Endothelial cell of umbilical vein (primary cell): ENCODE measurements at regions not wholly inside any gene's neighbourhood (a gene's known extent, or its start where the extent isn't known, plus 50 kb on each side); places are given as distances from the start of the nearest gene placed in this dataset.

Experiments used
- BruUV-seq: library from RNA; stranded (reverse); fragments of 400-500 nt; replicated peaks from 2 replicates; lab custom pipeline; 2021; lab: Mats Ljungman, UMichigan
- CTCF ChIA-PET: fragments of 300-600, 350-600 bp; sonication (Branson Sonifier 250); formaldehyde crosslinking; loops from one replicate; lab custom pipeline; 2021; ENCODE audit warnings: antibody characterized with exemption, inconsistent platforms; lab: Charles Lee
- POLR2A ChIA-PET: fragments of 300-600, 350-600 bp; sonication (Branson Sonifier 250); formaldehyde crosslinking; loops from one replicate; lab custom pipeline; 2021; ENCODE audit warnings: antibody characterized with exemption, inconsistent platforms; lab: Charles Lee
- DNase-seq: peaks from one replicate; pipeline ENCODE4 v3.0.0-alpha.2; 2011; ENCODE audit warnings: low read depth, low spot score
- FAIRE-seq: peaks from 2 replicates; lab custom pipeline; 2011; peaks lifted over from hg19 to GRCh38; lab: Jason Lieb, UNC
- H2AFZ ChIP-seq: 2 replicates; pipeline ENCODE4 v1.6.0; 2012; ENCODE audit warnings: low read depth, low read length, control low read depth, inconsistent platforms
- H3K27ac ChIP-seq: 2 replicates; pipeline ENCODE4 v1.5.1; 2011; ENCODE audit warnings: low read depth, mild to moderate bottlenecking, control low read depth, low read length, moderate library complexity; ENCODE audit not compliant: insufficient read depth
- H3K27me3 ChIP-seq, 2 experiments: 2 replicates each; pipeline versions ENCODE4 v1.6.0 to v1.6.1; 2011; ENCODE audit warnings: low read length in 2 of 2, mixed read lengths in 1 of 2; ENCODE audit not compliant: control insufficient read depth in 2 of 2, insufficient read depth in 2 of 2
- H3K36me3 ChIP-seq, 2 experiments: 2 replicates in 1 of 2; 3 replicates in 1 of 2; pipeline ENCODE4 v1.5.1; 2011; ENCODE audit warnings: low read length in 2 of 2, mild to moderate bottlenecking in 1 of 2, moderate library complexity in 1 of 2; ENCODE audit not compliant: control insufficient read depth in 2 of 2, insufficient read depth in 2 of 2; ENCODE audit errors: extremely low read depth in 1 of 2
- H3K4me1 ChIP-seq: 3 replicates; pipeline ENCODE4 v1.5.1; 2011; ENCODE audit warnings: mild to moderate bottlenecking, low read length; ENCODE audit not compliant: control insufficient read depth, insufficient read depth; ENCODE audit errors: extremely low read depth
- H3K4me2 ChIP-seq: 2 replicates; pipeline ENCODE4 v1.6.1; 2011; ENCODE audit warnings: low read length, control low read depth, mixed read lengths; ENCODE audit not compliant: insufficient read depth
- H3K4me3 ChIP-seq, 3 experiments: fragments of 200-600 bp in 1 of 3; sonication (generic), shearing (Covaris generic) in 1 of 3; replicated peaks in 1 of 3; 2 replicates each; pipeline ENCODE4 v1.5.1; 2011 to 2016; ENCODE audit warnings: control low read depth in 3 of 3, low read length in 3 of 3, mild to moderate bottlenecking in 2 of 3, inconsistent platforms in 1 of 3, low read depth in 1 of 3, moderate library complexity in 1 of 3; ENCODE audit not compliant: insufficient read depth in 1 of 3
- H3K79me2 ChIP-seq: 2 replicates; pipeline ENCODE4 v1.6.0; 2012; ENCODE audit warnings: low read length, inconsistent platforms; ENCODE audit not compliant: control insufficient read depth, insufficient read depth
- H3K9ac ChIP-seq: replicated peaks from 2 replicates; pipeline ENCODE3; 2011; ENCODE audit warnings: low read length, control low read depth; ENCODE audit not compliant: insufficient read depth; ENCODE audit errors: extremely low read depth
- H3K9me1 ChIP-seq: replicated peaks from 3 replicates; pipeline ENCODE4 v1.6.0; 2011; ENCODE audit warnings: mild to moderate bottlenecking, low read length; ENCODE audit not compliant: control insufficient read depth, insufficient read depth; ENCODE audit errors: extremely low read depth
- H3K9me3 ChIP-seq: replicated peaks from 2 replicates; pipeline ENCODE4 v1.5.1; 2012; ENCODE audit warnings: low read length, inconsistent platforms; ENCODE audit not compliant: control insufficient read depth, insufficient read depth
- H4K20me1 ChIP-seq: replicated peaks from 2 replicates; pipeline ENCODE3; 2011; ENCODE audit warnings: mild to moderate bottlenecking, low read length; ENCODE audit not compliant: control insufficient read depth, insufficient read depth; ENCODE audit errors: extremely low read depth
- EZH2 ChIP-seq: IDR thresholded peaks from 2 replicates; pipeline ENCODE4 v1.6.1; 2012; ENCODE audit warnings: borderline replicate concordance, low read depth, mild to moderate bottlenecking, moderate library complexity, low read length, inconsistent platforms; ENCODE audit not compliant: severe bottlenecking
- FOS ChIP-seq: IDR thresholded peaks from 2 replicates; pipeline ENCODE4 v1.6.1; 2011; ENCODE audit warnings: mild to moderate bottlenecking, low read length, moderate library complexity, borderline replicate concordance; ENCODE audit not compliant: insufficient read depth
- GATA2 ChIP-seq: IDR thresholded peaks from 2 replicates; pipeline ENCODE4 v1.7.0; 2011; ENCODE audit warnings: low read depth, mild to moderate bottlenecking, moderate library complexity, mixed read lengths, low read length; ENCODE audit not compliant: insufficient read length, insufficient read depth
- JUN ChIP-seq: IDR thresholded peaks from 2 replicates; pipeline ENCODE4 v1.6.1; 2011; ENCODE audit warnings: borderline replicate concordance, low read depth; ENCODE audit not compliant: insufficient read length, insufficient read depth
- MYC ChIP-seq: IDR thresholded peaks from one replicate; pipeline ENCODE4 v1.6.1; 2011; ENCODE audit warnings: mild to moderate bottlenecking, low read depth, low read length
- POLR2A ChIP-seq: IDR thresholded peaks from 2 replicates; pipeline ENCODE4 v1.6.1; 2012; ENCODE audit warnings: low read depth, mild to moderate bottlenecking, control low read depth, low read length
- POLR2AphosphoS5 ChIP-seq: IDR thresholded peaks from 2 replicates; pipeline ENCODE4 v1.6.1; 2012; ENCODE audit warnings: low read depth, mild to moderate bottlenecking, control low read depth, low read length, moderate library complexity; ENCODE audit not compliant: insufficient read depth
- dilution Hi-C: fragments of 300-500 bp; cut with MboI; formaldehyde crosslinking; loops from one replicate; pipeline ENCODE4 v1.15.0; 2019; ENCODE audit warnings: low sequenced_read_pairs; ENCODE audit not compliant: extremely low pct_ligation_motif_present
- intact Hi-C: fragments of 100-400 bp; cut with micrococcal nuclease; formaldehyde crosslinking; loops from one replicate; pipeline ENCODE4 v1.10.0; 2022
- TF ChIP-seq, protein P1 (sequence below): IDR thresholded peaks from 2 replicates; pipeline ENCODE4 v1.6.1; 2011; ENCODE audit not compliant: insufficient read depth, insufficient read length
- TF ChIP-seq, protein P2 (sequence below), 2 donors: IDR thresholded peaks; 1 replicate in 1 of 2; 2 replicates in 1 of 2; pipeline ENCODE4 v1.5.1; 2011; ENCODE audit warnings: low read length in 2 of 2, mild to moderate bottlenecking in 2 of 2, moderate library complexity in 2 of 2, control low read depth in 1 of 2, inconsistent platforms in 1 of 2, low read depth in 1 of 2; ENCODE audit not compliant: insufficient read depth in 1 of 2; ENCODE audit errors: extremely low read depth in 1 of 2

GRCh38 chr6:156618600-156619205 is 158.5 kb upstream of the ARID1B start:
- FAIRE-seq: no peak
- CTCF ChIA-PET: no interaction called here

DNA sequence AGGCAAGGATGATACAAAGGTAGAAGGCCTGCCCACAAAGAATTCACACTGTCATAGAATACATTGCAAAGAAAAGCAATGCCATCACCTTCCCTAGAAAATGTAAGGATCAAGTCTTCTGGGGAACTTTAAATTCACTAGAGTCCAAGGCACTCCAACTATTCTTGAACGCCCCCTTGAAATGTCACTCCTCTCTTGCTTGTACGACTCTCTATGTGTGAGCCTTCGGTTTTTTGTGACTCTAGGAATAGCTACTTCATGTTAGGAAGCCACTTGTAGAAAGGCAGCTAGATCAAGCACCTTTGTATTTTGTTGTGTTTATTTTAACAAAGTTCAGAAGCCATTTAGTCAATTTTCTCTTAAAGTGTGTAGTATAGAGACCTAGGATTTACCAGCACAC is 159.2 kb upstream of the ARID1B start:
- no peak overlapping the region for H2AFZ ChIP-seq
- dilution Hi-C loops: no loop called here
- H3K79me2 ChIP-seq: no peaks in the 10 kb centered on the region
- no peak for FAIRE-seq
- no peak overlapping the region for H3K27ac ChIP-seq
- H3K4me2 ChIP-seq: no peak overlapping the region
- no peaks in the 10 kb centered on the region for H3K36me3 ChIP-seq
- DNase-seq: no peak
- peaks cover 0 to 2% of the 10 kb centered on the region in 2 experiments for H3K27me3 ChIP-seq
- POLR2A ChIA-PET: no interaction called here
- no peak for TF ChIP-seq JUN
- TF ChIP-seq EZH2: no peak
- TF ChIP-seq, protein P1, sequence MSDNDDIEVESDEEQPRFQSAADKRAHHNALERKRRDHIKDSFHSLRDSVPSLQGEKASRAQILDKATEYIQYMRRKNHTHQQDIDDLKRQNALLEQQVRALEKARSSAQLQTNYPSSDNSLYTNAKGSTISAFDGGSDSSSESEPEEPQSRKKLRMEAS: no peak
- TF ChIP-seq, protein P2, sequence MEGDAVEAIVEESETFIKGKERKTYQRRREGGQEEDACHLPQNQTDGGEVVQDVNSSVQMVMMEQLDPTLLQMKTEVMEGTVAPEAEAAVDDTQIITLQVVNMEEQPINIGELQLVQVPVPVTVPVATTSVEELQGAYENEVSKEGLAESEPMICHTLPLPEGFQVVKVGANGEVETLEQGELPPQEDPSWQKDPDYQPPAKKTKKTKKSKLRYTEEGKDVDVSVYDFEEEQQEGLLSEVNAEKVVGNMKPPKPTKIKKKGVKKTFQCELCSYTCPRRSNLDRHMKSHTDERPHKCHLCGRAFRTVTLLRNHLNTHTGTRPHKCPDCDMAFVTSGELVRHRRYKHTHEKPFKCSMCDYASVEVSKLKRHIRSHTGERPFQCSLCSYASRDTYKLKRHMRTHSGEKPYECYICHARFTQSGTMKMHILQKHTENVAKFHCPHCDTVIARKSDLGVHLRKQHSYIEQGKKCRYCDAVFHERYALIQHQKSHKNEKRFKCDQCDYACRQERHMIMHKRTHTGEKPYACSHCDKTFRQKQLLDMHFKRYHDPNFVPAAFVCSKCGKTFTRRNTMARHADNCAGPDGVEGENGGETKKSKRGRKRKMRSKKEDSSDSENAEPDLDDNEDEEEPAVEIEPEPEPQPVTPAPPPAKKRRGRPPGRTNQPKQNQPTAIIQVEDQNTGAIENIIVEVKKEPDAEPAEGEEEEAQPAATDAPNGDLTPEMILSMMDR (IDR thresholded peaks at IDR 0.05; ENCODE audit: extremely low read depth in 1 of 2, insufficient read depth in 1 of 2, low read depth in 1 of 2, low read length in 2 of 2): no peak
- no peak for TF ChIP-seq POLR2AphosphoS5
- TF ChIP-seq FOS: no peak
- TF ChIP-seq GATA2: no peak
- TF ChIP-seq MYC: no peak
- no peak for TF ChIP-seq POLR2A
- no peaks in the 10 kb centered on the region for H3K4me1 ChIP-seq
- H3K9me3 ChIP-seq: no peaks in the 10 kb centered on the region
- H3K9ac ChIP-seq: no peak overlapping the region
- CTCF ChIA-PET: no interaction called here
- H3K9me1 ChIP-seq: no peaks in the 10 kb centered on the region
- no peaks in the 10 kb centered on the region for H4K20me1 ChIP-seq
- no peak overlapping the region for H3K4me3 ChIP-seq
- no TSS peak for BruUV-seq
- intact Hi-C loops: no loop called here

More at GRCh38 chr6:156618600-156619205, 158.5 kb upstream of the ARID1B start:
- POLR2A ChIA-PET: no interaction called here
- Histone ChIP-seq H3K4me3 (no peak overlapping the region), H2AFZ (no peak overlapping the region), H3K27me3 (peaks cover 0 to 4% of the 10 kb centered on the region in 2 experiments), H3K36me3 (no peaks in the 10 kb centered on the region), H3K4me1 (no peaks in the 10 kb centered on the region), H3K9me3 (no peaks in the 10 kb centered on the region), H3K9ac (no peak overlapping the region), H3K4me2 (no peak overlapping the region), H4K20me1 (no peaks in the 10 kb centered on the region), H3K79me2 (no peaks in the 10 kb centered on the region), H3K9me1 (no peaks in the 10 kb centered on the region), H3K27ac (no peak overlapping the region)
- no peak for TF ChIP-seq POLR2A
- BruUV-seq: no TSS peak
- dilution Hi-C loops: no loop called here
- intact Hi-C loops: no loop called here
- DNase-seq: no peak
